ENCODE measurements at regions not wholly inside any gene's neighbourhood (a gene's known extent, or its start where the extent isn't known, plus 50 kb on each side); places are given as distances from the start of the nearest gene placed in this dataset.

GRCh38 chr9:84107995-84108394 is 127.4 kb downstream of the RMI1 start:
- TF ChIP-seq CBX3 (IDR thresholded peaks at IDR 0.05; ENCODE audit: low read depth) = no peak
- TF ChIP-seq, protein P1, sequence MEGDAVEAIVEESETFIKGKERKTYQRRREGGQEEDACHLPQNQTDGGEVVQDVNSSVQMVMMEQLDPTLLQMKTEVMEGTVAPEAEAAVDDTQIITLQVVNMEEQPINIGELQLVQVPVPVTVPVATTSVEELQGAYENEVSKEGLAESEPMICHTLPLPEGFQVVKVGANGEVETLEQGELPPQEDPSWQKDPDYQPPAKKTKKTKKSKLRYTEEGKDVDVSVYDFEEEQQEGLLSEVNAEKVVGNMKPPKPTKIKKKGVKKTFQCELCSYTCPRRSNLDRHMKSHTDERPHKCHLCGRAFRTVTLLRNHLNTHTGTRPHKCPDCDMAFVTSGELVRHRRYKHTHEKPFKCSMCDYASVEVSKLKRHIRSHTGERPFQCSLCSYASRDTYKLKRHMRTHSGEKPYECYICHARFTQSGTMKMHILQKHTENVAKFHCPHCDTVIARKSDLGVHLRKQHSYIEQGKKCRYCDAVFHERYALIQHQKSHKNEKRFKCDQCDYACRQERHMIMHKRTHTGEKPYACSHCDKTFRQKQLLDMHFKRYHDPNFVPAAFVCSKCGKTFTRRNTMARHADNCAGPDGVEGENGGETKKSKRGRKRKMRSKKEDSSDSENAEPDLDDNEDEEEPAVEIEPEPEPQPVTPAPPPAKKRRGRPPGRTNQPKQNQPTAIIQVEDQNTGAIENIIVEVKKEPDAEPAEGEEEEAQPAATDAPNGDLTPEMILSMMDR (IDR thresholded peaks at IDR 0.05 in 2 of 3, conservative IDR thresholded peaks at IDR 0.05 in 1 of 3; ENCODE audit: borderline replicate concordance in 1 of 3, insufficient read depth in 1 of 3, low read depth in 2 of 3, low read length in 2 of 3) = no peak
- TF ChIP-seq YY1 (IDR thresholded peaks at IDR 0.05; ENCODE audit: extremely low read depth, insufficient replicate concordance, low read depth, low read length) = no peak
- no peak for TF ChIP-seq ZNF274 (IDR thresholded peaks at IDR 0.05; ENCODE audit: low read depth, low read length)
- TF ChIP-seq POLR2AphosphoS5 (IDR thresholded peaks at IDR 0.05; ENCODE audit: low read depth, low read length) = no peak
- no peak for TF ChIP-seq JUND (IDR thresholded peaks at IDR 0.05)
- TF ChIP-seq ZFX (IDR thresholded peaks at IDR 0.05) = no peak
- no peak for TF ChIP-seq POLR2A (IDR thresholded peaks at IDR 0.05; ENCODE audit: borderline replicate concordance, extremely low read depth, insufficient read depth, insufficient read length)
- TF ChIP-seq EZH2 (IDR thresholded peaks at IDR 0.05) = no peak

All from HCT116 (cell line).